NCI-H1436 (cell line): ENCODE measurements at regions not wholly inside any gene's neighbourhood (a gene's known extent, or its start where the extent isn't known, plus 50 kb on each side); places are given as distances from the start of the nearest gene placed in this dataset.
"Not testable (repeated sequence)": the region's sequence is repeated elsewhere in the genome, so short reads cannot be mapped to it uniquely, and the experiment has no call there.

Experiments
- DNase-seq: peaks from one replicate; lab custom pipeline; 2025; lab: John Stamatoyannopoulos, UW

DNA sequence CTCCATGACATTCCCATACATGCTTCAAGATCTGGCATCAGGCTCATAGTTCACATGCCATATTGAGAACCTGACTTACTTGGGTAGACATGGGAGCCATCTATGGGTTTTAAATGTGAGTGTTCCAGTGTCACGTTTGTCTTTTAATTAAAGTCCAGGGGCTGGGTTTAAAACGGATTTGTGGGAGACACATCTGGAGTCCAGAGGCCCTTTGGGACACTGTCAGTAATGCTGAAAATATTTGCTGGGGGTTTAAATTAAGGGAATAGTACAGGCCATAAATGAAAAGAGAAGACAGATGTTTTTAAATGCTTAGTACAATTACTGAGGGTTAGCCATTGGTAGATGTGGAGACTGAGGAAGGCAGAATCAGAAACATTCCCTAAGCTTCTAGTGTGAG lies 478.0 kb downstream of the PID1 start:
- no peak for DNase-seq

DNA sequence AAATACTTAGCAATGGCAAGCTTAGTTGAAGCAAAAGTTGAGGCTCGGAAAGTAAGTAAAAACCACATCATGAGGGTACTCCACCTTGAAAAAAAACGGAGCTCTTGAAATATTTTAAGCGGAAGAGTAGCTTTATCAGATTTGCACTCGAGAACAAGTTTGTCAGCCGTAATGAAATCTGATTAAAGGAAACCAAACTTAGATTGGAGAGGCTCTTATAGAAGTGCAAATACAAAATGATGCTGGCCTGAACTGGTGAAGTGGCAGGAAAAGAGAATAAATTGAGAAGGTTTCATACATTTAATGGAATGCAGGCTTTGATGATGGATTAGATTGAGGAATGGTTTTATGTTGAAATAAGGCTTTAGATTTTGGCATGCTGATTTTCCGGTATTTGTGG lies 484.2 kb downstream of the PID1 start:
- DNase-seq: no peak

DNA sequence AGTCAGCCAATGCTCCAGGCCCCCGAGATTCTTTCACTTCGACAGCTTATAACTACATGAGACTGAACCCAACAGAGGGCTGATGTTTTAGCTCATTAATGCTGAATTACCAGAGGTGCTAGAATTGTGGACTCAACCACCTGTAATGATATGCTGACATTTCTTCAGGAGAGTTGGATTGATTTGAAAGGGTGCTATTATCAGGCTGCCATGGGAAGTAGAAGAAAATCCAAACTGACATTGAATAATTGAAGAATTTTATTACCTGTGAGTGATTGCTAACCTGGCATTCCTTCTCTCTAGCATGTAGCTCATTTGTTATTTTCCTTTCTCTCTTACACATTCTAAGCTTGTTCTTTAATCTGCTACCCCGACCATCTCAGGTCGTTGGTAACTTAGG lies 488.8 kb downstream of the PID1 start:
- no peak for DNase-seq

DNA sequence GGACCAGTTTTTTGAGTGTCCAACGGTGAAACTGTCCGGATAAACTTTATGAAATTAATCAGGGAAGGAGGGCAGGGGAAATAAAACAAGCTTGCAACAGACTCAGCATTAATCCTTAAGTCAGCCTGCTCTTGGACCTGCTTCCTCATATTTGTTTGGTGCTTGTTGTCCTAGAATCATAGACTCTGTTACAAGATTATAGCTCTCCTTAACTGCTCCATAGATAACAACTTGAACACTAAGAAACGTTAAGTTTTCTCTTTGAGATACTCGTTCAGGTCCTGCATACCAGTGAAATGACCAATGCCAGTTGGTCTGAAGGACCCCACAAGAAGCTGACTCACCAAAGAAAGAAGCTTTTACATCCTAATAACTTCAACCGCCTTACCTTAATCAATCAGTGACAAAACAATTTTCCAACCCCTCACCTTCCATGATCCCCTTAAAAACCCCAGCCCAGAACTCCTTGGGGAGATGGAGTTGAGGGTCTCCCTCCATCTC lies 493.2 kb downstream of the PID1 start:
- no peak for DNase-seq

DNA sequence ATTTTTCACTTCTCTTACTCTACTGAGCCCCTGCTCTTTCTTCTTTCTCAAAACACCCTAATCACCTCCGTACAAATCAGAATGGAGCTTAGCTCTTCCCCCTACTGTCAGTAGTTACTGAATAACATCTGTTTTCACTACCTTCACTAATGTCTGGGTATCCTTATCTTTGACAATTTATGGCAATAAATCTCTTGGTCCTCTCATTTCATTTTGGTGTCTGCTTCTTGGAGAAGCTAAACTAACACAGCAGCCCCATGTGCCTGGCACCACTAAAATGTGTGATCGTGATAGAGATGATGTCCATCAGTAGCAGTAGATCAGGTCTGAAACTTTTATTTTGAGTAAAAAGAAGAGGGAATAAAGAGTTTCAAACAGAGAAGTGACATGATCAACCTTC lies 496.5 kb downstream of the PID1 start:
- no peak for DNase-seq

DNA sequence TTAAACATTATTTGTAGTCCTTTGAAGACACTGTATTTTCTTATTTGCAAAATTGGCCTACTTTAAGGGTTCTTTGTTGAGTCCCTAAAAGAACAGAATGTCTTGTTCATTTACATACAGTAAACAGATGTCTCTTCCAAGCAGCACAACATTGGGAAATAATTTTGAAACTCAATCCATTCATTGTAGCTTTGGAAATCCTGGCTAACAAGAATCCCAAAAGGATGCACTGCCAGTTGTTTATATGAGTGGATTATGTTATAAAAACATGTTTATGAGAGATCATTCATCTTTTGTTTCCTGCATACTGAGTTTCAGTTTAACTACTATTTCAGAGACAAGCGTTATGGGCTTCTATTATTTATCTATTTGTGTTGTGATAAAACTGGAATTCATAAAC lies 499.3 kb downstream of the PID1 start:
- no peak for DNase-seq

- no peak for DNase-seq
These were observed 499.8 kb downstream of the PID1 start for GRCh38 chr2:228771315-228771714.

DNA sequence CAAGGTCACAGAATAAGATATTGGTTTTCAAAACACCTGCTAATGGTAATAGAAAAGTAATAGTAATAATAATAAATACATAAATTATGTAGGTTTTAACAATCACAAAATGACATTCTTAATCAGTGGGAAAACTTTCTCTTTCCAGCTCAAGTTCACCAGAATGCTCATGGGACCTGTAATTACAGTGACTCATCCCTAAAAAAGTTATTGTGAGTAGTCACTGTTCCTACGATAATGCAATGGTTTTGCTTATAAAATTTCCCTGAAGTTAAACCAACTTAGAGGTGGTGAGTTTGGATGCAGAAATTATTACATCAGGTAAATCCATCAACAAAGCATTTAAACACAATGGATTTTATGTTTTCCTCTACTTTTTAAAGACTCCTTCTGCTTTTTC lies 502.3 kb downstream of the PID1 start:
- no peak for DNase-seq

DNA sequence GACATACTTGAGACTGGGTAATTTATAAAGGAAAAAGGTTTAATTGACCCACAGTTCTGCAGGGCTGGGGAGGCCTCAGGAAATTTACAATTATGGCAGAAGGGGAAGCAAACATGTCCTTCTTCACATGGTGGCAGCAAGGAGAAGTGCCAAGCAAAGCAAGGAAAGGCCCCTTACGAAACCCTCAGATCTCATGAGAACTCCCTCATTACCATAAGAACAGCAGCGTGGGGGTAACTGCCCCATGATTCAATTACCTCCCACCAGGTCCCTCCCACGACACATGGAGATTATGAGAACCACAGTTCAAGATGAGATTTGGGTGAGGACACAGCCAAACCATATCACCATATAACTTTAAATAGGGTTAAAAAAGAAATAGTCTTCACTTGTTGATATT lies 502.9 kb downstream of the PID1 start:
- not testable (repeated sequence) for DNase-seq

DNA sequence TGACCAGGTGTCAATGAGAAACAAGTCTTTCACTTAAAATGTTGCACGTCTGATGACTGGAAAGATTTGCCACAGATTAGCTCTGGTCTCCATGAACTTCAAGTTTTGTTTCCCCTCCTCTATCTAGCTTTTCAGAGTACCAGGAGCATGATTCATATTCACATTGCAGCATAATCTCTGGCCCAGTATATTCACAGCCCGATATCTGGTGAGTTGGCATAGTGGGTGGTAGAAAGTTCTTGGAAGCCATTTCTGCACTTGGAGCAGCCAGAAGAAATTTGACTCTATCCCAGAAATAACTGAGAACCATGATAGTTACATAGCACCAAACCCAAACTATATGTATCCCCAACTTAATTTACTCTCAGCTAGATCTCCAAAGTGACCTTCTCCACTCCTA lies 503.9 kb downstream of the PID1 start:
- no peak for DNase-seq

GRCh38 chr2:228763379-228763981 lies 507.6 kb downstream of the PID1 start:
- DNase-seq: no peak

DNA sequence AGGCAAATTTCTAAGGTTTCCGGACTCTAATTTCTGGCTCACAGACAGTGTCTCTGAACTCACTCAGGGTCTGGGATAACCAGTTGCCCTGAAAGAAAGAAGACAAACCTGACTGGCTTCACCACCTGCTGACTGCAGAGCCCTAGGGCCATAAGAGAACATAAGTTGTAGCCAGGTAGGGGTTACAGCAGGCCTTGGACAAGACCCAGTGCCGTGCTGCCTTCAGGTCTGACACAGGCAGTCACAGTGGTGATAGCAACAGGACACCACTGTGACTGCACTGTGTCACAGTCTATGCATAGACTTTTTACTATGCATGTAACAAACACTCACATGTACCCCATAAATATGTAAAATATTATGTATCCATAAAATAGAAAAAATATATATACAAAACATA lies 508.5 kb downstream of the PID1 start:
- no peak for DNase-seq

GRCh38 chr2:228755661-228756060 lies 515.4 kb downstream of the PID1 start:
- not testable (repeated sequence) for DNase-seq

DNA sequence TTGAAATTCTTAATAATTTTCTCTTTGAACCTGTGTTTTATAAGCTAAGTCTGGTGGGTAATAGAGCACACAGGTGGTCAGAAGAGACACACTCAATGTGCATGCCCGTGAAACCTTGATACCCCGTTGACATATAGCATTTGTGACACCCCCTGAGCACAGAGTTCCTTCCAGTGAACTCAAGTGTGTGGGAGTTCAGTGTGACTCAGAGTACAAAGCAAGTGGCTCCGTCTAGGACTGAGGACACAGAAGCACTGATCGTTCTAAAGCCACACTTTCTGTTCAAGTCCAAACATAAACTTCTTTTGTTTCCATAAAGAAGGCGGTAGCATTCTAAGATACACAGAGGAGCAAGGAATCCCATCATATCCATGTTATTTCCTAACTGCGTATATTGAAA lies 523.6 kb downstream of the PID1 start:
- DNase-seq: no peak

- DNase-seq: no peak
These were observed 532.3 kb downstream of the PID1 start for GRCh38 chr2:228738671-228739380.

GRCh38 chr2:228735697-228736096 lies 535.4 kb downstream of the PID1 start:
- DNase-seq: no peak

DNA sequence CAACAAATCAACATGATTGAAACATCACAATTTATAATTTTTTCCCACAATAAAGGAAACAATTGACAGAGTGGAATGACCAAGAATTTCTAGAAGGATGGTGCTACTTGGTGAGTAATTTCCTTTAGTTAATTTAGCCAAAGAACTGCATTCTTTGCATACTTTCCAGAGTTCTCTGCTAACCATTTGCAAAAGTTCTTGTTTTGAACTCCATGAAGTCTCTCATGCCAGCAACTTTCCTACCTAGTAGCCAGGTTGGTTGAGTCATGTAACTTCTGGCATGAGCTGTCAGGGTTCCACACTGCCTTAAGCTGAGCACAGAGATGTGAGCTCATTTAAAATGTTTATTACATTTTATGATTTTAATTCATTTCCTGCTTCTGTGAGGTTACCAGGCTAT lies 539.6 kb downstream of the PID1 start:
- DNase-seq: no peak

- DNase-seq: no peak
These were observed 542.1 kb downstream of the PID1 start for GRCh38 chr2:228728961-228729360.

DNA sequence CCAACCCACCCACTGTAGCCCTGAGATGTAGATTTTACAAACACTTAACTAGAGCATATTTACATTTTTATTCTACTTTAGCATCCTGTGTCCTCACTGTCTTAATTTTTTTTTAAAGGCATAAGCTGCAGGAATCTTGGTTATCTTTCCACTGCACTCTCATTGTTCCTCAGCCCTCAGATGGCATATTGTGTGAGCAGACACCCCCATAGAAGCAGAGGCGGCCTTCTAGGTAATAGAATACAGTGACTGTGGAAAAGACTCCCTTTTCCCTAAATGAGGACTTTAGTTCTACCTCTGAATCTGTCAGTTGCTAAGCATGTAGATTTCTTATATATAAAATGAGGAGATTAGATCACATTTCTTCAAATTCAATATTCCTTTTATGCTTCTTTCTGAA lies 543.5 kb upstream of the SPHKAP start:
- DNase-seq: no peak

- DNase-seq: no peak
These were observed 542.1 kb upstream of the SPHKAP start for GRCh38 chr2:228723599-228723998.

DNA sequence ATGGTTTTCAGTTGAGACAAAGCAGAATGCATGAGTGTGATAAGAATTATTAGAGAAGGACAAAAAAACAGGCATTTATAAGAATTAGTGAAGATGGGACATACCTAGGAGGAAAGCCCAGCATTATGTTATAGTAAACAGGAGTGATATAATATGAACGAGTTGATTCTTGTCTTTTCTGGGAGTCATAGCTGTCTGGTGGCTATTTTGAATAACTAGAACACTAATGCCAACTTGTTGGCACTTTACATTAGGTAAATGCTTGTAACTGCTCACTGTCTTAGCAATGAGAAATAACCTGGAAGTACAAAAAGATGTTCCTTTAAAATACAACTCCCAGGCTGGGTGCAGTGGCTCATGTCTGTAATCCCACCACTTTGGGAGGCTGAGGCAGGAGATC lies 540.8 kb upstream of the SPHKAP start:
- DNase-seq: no peak

DNA sequence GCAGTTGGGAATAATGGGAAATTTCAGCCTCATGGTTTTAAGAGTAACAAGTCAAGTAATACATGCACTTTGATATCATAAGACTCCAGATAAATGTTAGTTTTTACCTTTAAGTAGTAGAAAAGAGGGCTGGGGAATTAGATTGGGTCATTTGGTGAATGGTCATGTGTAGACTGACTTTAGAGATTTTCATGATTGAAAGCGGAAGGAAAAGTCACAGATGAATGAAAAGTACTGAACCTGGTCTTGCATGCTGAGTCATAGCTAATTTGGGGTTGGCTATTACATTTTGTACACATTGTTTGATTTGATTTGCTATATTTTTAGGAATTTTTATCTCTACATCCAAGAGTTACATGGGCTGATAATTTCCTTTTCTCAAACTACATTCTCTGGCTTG lies 539.4 kb upstream of the SPHKAP start:
- no peak for DNase-seq

GRCh38 chr2:228709788-228710371 lies 528.4 kb upstream of the SPHKAP start:
- DNase-seq: no peak

DNA sequence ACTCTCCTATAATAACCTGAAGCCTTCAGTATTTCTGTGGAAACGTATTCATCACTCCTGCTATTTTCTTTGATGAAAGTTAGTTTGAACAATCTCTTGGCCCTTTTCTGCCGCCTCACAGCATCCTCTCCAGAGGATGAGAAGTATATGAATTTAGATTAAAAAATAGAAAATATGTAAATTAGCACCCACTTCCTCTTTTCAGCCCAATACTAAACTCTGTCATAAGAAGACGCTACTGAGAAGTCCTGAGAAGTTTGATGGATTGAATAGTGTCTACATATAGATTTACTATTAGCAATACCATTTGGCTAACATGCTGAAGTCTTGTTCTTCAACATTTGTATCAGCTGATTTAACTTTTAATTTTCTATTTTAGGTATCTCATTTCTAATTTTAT lies 526.4 kb upstream of the SPHKAP start:
- no peak for DNase-seq
